ENCODE measurements at regions not wholly inside any gene's neighbourhood (a gene's known extent, or its start where the extent isn't known, plus 50 kb on each side); places are given as distances from the start of the nearest gene placed in this dataset.

GRCh38 chr9:1535599-1535998 lies 479.5 kb upstream of the SMARCA2 start:
- TF ChIP-seq, protein P1, sequence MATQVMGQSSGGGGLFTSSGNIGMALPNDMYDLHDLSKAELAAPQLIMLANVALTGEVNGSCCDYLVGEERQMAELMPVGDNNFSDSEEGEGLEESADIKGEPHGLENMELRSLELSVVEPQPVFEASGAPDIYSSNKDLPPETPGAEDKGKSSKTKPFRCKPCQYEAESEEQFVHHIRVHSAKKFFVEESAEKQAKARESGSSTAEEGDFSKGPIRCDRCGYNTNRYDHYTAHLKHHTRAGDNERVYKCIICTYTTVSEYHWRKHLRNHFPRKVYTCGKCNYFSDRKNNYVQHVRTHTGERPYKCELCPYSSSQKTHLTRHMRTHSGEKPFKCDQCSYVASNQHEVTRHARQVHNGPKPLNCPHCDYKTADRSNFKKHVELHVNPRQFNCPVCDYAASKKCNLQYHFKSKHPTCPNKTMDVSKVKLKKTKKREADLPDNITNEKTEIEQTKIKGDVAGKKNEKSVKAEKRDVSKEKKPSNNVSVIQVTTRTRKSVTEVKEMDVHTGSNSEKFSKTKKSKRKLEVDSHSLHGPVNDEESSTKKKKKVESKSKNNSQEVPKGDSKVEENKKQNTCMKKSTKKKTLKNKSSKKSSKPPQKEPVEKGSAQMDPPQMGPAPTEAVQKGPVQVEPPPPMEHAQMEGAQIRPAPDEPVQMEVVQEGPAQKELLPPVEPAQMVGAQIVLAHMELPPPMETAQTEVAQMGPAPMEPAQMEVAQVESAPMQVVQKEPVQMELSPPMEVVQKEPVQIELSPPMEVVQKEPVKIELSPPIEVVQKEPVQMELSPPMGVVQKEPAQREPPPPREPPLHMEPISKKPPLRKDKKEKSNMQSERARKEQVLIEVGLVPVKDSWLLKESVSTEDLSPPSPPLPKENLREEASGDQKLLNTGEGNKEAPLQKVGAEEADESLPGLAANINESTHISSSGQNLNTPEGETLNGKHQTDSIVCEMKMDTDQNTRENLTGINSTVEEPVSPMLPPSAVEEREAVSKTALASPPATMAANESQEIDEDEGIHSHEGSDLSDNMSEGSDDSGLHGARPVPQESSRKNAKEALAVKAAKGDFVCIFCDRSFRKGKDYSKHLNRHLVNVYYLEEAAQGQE (IDR thresholded peaks at IDR 0.05; ENCODE audit: low read depth): no peak
- no peak for TF ChIP-seq POLR2A (IDR thresholded peaks at IDR 0.05; ENCODE audit: borderline replicate concordance, extremely low read depth, insufficient read depth, insufficient read length)
- TF ChIP-seq, protein P2, sequence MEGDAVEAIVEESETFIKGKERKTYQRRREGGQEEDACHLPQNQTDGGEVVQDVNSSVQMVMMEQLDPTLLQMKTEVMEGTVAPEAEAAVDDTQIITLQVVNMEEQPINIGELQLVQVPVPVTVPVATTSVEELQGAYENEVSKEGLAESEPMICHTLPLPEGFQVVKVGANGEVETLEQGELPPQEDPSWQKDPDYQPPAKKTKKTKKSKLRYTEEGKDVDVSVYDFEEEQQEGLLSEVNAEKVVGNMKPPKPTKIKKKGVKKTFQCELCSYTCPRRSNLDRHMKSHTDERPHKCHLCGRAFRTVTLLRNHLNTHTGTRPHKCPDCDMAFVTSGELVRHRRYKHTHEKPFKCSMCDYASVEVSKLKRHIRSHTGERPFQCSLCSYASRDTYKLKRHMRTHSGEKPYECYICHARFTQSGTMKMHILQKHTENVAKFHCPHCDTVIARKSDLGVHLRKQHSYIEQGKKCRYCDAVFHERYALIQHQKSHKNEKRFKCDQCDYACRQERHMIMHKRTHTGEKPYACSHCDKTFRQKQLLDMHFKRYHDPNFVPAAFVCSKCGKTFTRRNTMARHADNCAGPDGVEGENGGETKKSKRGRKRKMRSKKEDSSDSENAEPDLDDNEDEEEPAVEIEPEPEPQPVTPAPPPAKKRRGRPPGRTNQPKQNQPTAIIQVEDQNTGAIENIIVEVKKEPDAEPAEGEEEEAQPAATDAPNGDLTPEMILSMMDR (IDR thresholded peaks at IDR 0.05 in 2 of 3, conservative IDR thresholded peaks at IDR 0.05 in 1 of 3; ENCODE audit: borderline replicate concordance in 1 of 3, insufficient read depth in 1 of 3, low read depth in 2 of 3, low read length in 2 of 3): no peak

Data from HCT116 (cell line).